Umbilical cord (tissue), 1 donor: ENCODE measurements at regions not wholly inside any gene's neighbourhood (a gene's known extent, or its start where the extent isn't known, plus 50 kb on each side); places are given as distances from the start of the nearest gene placed in this dataset.
"Not testable (repeated sequence)": the region's sequence is repeated elsewhere in the genome, so short reads cannot be mapped to it uniquely, and the experiment has no call there.

Experiments used
- DNase-seq: peaks from one replicate; pipeline ENCODE4 v3.0.0-alpha.2; 2015; ENCODE audit warnings: low spot score

DNA sequence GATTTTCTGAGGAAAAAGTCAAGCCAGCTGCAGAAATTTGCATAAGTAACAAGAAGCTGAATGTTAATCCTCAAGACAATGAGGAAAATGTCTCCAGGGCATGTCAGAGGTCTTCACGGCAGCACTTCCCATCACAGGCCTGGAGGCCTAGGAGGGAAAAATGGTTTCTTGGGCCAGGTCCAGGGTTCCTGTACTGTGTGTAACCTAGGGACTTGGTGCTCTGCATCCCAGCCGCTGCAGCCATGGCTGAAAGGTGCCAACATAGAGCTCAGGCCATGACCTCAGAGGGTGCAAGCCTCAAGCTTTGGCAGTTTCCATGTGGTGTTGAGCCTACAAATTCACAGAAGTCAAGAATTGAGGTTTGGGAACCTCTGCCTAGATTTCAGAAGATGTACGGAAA is 144.1 kb downstream of the AKR1D1 start:
- DNase-seq: not testable (repeated sequence)

DNA sequence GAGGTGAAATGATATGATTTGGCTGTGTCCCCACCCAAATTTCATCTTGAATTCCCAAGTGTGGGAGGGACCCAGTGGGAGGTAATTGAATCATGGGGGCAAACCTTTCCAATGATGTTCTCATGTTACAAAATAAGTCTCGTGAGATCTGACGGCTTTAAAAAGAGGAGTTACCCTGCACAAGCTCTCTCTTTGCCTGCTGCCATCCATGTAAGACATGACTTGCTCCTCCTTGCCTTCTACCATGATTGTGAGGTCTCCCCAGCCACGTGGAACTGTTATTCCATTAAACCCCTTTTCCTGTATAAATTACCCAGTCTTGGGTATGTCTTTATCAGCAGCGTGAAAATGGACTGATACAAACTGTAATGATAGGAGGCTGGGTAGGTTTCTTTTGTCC is 145.1 kb downstream of the AKR1D1 start:
- DNase-seq: not testable (repeated sequence)

GRCh38 chr7:138223402-138223879 is 147.2 kb downstream of the AKR1D1 start:
- no peak for DNase-seq

- peak; percentile 90 for DNase-seq
Measured at GRCh38 chr7:138226001-138226476, 149.8 kb downstream of the AKR1D1 start.

DNA sequence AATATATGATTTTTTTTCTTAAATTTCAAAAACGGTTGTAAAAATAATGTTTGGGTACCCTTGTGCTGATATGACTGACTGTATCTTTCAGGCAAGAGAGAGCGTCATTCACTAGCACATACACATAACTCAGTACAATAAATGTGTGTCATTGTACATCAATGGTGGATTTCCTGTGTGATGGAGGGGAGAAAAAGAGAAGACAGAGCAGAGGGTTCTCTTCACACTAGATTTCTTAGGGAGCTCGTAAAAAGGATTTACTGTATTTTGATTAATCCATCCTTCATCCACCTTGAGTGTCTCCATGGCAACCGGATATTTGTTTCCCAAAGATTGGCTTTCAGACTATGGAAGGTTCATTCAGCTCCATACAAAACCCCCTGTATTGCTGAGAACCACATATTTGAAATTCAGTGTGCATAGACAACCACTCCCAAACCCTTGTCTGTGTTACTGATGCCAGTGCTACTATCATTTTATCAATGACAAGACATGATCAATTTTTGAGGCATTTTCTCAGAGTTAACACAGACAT is 150.6 kb downstream of the AKR1D1 start:
- no peak for DNase-seq

GRCh38 chr7:138228119-138228518 is 151.9 kb downstream of the AKR1D1 start:
- no peak for DNase-seq

GRCh38 chr7:138228769-138229168 is 152.5 kb downstream of the AKR1D1 start:
- peak; percentile 50 for DNase-seq

GRCh38 chr7:138233189-138233588 is 156.9 kb downstream of the AKR1D1 start:
- DNase-seq: no peak

- no peak for DNase-seq
Measured at GRCh38 chr7:138235207-138235606, 158.9 kb downstream of the AKR1D1 start.

- DNase-seq: no peak
Measured at GRCh38 chr7:138237995-138238394, 161.7 kb downstream of the AKR1D1 start.

GRCh38 chr7:138238734-138239659 is 162.7 kb downstream of the AKR1D1 start:
- DNase-seq: no peak

DNA sequence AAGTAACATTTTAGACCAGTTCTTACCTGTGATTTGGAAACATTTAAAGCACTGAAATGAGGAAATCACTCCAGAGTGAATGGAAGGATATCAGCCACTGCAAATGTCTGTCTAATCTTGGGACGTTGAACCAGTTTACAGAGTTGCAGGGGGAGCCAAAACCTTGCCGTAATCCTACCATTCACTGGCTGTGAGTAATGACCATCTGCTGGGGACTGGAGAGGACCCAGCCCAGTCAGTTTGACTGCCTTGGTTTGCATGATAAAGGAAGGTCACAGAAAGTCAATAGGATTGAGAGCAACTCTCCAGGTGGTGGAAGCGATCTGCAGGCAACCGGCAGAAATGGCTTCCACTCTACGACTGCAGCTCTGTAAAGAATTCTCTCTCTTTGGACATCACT is 167.2 kb downstream of the AKR1D1 start:
- DNase-seq: peak; percentile 75

GRCh38 chr7:138243836-138244235 is 167.6 kb downstream of the AKR1D1 start:
- DNase-seq: no peak

- DNase-seq: peak; percentile 29
Measured at GRCh38 chr7:138244606-138245005, 168.3 kb downstream of the AKR1D1 start.

- DNase-seq: peak; percentile 29
Measured at GRCh38 chr7:138245216-138245615, 169.0 kb downstream of the AKR1D1 start.

DNA sequence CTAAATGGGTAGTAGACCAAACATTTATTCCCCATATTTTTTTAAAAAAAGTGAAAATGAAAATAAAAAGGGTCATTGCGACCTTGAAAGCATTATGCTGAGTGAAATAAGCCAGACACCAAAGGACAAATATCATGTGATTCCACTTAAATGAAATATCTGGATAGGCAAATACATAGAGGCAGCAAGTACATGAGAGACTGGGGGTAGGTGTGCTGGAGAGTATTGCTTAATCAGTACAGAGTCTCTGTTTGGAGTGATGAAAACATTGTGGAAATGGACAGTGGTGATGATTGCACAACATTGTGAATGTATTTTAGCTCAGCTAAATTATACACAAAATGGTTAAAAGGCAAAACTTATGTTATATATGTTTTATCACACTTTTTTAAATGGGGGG is 169.4 kb downstream of the AKR1D1 start:
- peak; percentile 76 for DNase-seq

- DNase-seq: peak; percentile 58
Measured at GRCh38 chr7:138246428-138246827, 170.2 kb downstream of the AKR1D1 start.

GRCh38 chr7:138247081-138247480 is 170.8 kb downstream of the AKR1D1 start:
- DNase-seq: no peak

DNA sequence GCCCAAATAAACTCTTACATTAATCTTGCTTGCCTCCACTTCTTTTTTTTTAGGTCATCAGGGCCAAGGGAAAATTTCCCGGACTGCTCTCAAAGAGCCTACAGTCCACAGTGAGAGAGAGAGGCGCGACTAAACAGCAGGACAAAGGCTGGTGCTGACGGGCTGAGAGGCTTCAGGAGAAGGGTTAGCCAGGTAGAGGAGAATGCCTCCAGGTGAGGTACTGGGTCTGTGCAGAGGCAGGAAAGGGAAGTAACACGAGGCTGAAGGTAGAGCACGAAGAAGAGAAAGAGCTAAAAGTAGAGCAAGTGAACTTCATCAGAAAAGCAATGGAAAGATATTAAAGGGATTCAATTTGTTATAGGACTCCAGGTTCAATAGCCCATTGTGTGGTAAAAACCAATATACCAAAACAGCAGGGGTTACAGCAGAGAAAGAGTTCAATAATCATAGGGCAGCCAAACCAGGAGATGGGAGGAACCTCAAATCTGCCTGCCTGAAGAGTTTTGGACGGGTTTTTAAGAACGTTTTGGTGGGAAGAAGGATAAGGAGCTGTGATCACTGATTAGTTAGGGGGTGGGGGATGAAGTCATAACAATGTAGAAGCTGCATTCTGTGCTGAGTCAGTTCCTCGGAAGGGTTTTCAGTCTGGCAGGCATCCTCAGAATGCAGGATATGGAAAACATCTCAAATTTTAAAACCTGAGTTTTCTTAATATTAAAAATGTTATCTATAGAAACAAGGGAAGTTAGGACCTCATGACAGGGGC is 171.5 kb downstream of the AKR1D1 start:
- peak; percentile 44 for DNase-seq

GRCh38 chr7:138248609-138249008 is 172.3 kb downstream of the AKR1D1 start:
- DNase-seq: no peak

DNA sequence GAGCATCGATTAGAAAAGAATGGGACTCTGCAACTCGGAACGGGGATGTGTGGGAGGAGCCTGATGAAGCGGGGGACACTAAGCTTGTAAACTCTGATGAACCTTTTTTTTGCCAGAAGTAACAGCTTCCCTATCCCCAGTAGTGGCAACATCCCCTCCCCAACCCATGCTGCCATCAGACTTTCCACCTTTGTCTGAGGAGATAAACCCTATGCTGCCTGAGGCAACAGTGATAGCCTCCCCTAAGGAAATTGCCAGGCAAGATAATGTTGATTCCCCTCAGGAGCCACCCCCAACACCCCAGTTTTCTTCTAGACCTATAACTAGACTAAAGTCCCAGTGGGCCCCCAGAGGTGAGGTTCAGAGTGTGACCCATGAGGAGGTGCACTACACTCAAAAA is 173.7 kb downstream of the AKR1D1 start:
- DNase-seq: no peak

GRCh38 chr7:138252666-138253065 is 176.4 kb downstream of the AKR1D1 start:
- not testable (repeated sequence) for DNase-seq
